CD4-positive, alpha-beta T cell treated with Interleukin-17A for 1 hour (primary cell): ENCODE measurements at regions not wholly inside any gene's neighbourhood (a gene's known extent, or its start where the extent isn't known, plus 50 kb on each side); places are given as distances from the start of the nearest gene placed in this dataset.
"Not testable (repeated sequence)": the region's sequence is repeated elsewhere in the genome, so short reads cannot be mapped to it uniquely, and the experiment has no call there.

ENCODE experiments used
- DNase-seq: peaks from one replicate; pipeline ENCODE4 v3.0.0-alpha.2; 2020

DNA sequence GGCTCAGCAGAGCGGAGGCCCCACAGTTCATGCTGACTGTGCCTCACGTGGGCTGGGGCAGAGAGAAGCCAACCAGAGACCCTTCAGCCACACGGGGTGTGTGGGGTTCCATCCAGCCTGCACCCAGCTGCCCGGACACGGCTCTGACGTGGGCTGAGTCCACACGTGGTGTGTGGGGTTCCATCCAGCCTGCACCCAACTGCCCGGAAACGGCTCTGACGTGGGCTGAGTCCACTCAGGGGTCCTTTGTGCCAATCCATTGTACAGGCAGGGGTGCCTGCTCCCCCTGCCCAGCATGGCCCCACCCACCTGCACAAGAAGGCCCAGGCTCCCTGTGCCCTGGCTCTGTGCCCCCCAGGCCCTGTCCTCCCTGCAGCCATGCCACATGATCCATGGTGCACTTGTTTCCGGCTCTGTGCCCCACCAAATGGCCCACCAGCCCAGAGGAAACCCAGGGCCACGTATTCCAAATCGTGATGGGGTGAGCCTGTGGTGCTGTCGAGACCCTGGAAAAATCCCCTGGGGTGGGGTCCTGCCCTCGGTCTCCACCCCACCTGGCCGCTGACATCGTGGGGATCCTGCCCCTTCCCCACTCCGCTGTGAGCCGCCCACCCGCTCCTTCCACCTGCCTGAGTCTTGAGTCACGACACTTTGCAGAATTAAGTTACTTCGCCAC is 99.3 kb upstream of the SFSWAP start:
- DNase-seq: no peak

DNA sequence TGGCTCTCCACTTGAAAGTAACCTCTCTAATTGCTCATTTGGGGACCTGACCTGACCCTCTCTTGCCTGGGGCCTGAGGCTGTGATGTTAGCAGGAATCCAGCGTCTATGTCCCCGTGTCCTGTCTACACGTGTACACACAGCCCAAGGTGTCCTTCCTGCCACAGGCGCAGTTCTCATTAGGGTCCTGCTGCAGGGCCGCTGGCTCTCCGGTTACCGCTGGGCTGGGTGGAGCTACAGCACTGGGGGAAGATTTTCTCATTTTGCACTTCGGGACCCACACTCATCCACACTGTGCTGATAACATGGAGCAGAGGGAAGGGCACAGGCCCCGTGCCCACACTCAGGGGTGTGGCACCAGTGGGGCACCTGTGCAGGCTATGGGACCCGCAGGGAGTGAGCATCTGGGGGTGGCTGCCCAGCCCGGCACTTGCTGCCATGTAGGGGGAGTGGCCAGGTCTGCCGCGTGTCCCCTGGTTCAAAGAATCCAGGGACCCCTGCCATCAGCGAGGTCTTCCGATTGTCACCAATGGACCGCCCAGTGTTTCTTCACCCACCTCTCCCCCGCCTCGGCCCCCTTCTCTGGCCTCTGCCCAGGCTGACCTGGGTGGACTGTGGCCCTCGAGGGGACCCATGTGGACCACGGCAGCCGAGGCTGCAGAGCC is 98.7 kb upstream of the SFSWAP start:
- DNase-seq: no peak

DNA sequence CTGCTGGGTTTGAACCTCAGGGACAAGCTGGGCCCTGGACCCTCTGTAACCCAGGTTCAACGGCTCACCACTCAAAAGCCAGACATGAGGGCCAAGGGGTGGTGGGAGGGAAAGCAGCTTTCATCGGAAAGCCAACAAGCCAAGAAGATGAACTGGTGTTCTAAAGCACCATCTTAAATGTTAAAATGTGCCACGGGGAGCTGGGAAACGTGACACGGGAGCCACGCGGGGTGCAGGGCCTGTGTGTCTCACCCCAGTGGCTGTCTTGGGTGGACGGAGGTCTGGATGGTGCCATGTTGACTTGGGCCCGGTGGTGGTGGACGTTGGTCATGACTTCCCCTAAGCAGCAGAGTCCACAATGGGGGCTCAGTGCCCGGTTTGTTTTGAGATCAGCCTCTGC is 97.7 kb upstream of the SFSWAP start:
- no peak for DNase-seq

DNA sequence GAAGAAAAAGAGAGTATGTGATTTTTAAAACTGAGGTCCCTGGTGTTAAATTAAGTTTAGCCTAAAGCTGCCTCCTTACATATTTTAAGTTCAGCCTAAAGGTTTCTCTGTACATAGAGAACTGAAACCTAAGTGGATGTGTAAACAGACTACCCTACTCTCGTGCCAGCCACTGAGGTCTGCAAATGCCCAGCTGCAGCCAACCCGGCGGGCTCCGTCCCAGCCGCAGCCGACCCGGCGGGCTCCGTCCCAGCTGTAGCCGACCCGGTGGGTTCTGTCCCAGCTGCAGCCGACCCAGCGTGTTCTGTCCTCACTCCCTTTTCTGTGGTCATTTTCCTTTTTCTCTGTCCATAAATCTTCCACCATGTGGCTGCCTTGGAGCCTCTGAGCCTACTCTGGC is 97.2 kb upstream of the SFSWAP start:
- DNase-seq: no peak

DNA sequence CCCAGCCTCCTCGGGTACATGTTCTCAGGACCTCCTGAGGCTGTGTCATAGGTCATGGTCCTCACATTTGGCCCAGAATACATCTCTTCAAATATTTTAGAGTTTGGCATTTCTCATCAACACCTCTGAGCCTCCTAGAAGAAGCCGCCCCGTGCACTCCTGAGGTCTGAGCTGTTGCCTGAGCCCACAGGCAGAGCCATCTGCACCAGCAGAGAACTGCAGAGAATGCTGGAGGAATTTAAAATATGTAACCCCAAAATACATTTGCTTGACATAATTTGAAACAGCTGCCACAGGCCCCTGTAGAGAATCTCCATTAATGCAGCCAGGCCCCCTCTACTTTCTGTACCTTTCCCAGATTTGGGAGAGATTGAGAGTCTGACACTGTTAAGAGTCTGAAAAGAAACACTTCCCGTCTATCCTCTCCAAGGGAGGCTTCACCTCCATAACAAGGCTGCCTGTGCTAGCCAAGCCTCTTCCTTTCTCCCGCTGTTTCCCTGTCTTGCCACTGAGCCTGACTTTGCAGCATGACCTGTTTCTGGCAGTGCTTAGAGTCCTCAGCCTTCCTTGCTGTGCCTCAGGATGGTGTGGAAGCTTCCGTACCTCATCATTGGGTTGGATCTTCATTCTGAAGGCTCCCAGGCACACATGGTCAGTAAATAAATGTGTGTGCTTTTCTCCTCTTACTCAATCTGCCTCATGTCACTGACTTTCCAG is 95.4 kb upstream of the SFSWAP start:
- DNase-seq: no peak

GRCh38 chr12:131616043-131616700 is 94.7 kb upstream of the SFSWAP start:
- no peak for DNase-seq

DNA sequence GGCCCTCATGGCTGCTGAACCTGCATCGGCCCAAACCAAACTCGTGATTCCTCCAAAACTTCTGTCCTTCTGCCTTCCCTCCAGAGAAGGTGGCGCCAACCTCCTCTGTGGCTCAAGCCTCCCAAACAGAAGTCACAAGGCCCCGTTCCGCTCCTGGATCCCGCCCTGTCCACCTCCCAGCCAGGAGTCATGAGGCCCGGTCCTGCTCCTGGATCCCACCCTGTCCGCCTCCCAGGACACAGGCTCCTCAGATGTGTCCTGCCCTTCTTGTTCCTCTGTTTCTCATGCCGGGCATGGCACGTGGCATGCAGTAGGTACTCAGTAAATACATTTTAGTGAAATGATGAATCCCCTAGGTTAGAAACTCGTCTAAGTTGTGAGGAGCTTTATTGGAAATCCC is 94.2 kb upstream of the SFSWAP start:
- no peak for DNase-seq

GRCh38 chr12:131617179-131617578 is 93.7 kb upstream of the SFSWAP start:
- DNase-seq: no peak

GRCh38 chr12:131617596-131618302 is 93.1 kb upstream of the SFSWAP start:
- DNase-seq: no peak

- no peak for DNase-seq
These were observed 92.6 kb upstream of the SFSWAP start for GRCh38 chr12:131618303-131618658.

GRCh38 chr12:131618701-131619100 is 92.2 kb upstream of the SFSWAP start:
- DNase-seq: no peak

GRCh38 chr12:131619106-131619642 is 91.7 kb upstream of the SFSWAP start:
- DNase-seq: no peak

DNA sequence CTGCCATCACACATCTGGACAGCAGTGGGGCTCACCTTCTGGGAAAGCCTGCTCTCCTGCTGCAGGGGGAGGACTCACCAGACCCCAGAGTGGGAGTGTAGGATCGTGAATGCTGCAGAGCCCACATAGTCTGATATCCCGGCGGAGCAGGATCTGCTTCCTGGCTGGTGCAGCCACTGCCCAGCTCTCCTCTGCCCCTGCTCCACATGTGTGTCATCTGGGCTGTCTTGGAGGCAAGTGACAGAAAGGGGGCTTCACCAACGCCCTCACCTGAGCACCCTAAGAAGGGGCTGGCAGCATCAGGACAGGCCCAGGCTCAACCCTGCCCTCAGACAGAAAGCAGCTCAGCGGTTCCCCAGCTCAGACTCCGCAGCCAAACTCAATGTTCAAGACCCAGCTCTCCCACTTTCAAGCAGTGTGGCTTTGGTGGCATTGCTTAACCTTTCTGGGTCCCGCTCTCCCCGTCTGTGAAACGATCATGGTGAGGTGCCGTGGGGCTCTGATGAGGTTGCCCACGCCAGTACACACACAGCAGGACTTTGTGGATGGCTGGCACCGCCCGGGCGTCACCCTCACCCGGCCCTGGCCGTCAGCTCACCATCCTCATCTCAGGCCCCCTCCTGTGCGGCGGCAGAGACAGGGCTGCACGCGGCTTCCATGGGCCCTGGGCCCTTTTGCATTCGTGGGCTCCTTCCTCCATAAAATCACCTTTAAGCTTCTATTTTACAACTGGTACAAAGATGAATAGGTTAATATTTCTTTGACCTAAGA is 91.0 kb upstream of the SFSWAP start:
- DNase-seq: no peak

- no peak for DNase-seq
These were observed 90.4 kb upstream of the SFSWAP start for GRCh38 chr12:131620520-131620919.

DNA sequence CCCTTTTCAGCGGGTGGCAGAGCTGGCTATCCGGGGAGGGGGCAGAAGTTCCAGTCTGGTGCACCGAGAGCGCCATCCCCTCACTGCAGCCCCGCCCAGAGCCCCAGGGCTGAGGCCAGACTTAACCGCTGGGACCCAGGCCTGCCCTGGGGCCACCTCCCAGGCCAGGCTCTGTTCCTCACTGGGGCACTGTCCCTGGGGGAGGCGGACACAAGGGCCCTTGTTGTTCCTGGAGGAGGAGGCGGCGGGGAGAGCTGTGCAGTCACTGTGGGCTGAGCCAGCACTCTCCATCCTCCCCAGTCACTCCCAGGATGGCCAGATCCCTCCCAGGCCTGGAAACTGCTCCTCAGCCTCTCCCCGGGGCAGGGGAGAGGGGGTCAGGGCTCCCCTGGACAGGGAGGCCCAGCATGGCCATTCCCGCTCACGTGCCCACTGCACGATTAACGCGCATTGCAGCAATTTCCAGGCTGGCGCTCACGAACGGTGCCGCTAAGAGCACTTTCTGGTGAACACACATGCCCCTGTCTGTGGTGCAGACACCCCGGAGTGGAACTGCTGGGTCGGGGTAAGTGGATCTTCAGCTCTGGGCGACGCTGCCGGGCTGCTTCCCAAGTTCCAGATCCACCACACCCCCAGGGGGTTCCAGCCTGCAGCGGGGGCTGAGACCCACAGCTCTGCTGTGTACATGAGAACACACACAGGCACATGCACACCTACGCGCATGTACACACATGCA is 89.8 kb upstream of the SFSWAP start:
- no peak for DNase-seq

- DNase-seq: no peak
These were observed 89.0 kb upstream of the SFSWAP start for GRCh38 chr12:131621701-131622421.

DNA sequence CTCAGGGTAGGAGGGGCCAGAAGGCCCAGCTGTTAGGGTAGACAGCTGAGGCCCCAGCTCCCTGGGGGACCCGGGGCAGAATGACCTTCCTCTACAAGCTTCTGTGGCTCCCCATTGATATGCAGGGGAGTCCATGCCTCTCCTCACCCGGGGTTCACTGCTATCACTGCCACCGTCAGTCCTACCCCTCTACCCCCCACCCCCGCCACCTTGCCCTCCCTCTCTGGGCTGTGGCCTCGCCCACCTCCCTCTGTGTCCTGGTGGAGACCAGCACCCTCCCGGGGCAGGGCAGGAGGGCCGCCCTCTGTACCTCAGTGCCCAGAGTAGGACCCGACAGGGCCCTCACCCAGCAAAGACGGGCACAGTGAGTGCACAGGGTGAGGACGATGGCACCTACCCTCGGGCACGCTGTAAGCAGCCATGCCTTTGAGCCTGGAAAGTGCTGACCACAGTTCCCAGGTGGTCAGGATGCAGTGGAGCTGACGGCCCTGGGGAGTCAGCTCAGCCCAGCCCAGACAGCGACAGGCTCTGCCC is 88.4 kb upstream of the SFSWAP start:
- DNase-seq: no peak

DNA sequence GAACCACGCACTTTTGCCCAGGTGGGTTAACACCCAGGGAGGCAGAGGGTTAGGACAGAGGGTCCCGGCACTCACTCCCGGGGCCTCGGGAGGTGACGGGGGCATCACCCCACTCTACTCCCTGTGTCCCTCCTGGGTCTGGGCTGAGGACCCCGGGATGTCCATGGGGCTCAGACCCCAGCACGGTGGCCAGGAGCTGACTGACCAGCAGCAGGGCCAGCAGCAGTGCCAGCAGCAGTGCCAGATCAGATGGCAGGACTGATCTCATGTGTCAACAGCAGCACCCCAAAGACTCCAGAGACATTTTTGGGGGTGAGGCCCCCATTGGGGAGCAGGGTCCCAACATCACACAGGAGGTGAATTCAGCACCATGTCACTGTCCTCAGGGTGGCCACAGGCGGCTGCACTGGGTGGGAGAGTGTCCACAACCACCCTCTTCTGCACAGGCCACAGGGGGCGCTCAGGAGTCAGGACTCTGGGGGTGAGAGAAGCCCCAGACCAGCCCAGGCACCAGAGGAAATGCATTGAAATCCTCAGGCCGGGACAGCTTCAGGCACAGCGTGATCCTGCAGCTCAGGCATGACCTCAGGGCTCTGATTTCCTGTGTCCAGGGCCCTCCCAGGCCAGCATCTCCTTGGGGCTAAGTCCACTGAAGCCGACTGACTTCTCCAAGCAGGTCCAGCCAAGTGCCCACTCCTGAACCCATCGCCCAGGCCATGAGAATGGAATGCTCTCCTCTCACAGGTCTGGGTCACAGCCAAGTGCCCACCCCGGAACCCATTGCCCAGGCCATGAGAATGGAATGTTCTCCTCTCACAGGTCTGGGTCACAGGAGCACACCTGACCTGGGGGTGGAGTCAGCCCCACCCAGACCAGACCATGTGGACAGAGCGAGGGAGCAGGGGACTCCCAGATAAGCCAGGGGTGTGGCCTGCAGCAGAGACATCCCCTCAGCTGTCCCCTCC is 87.2 kb upstream of the SFSWAP start:
- DNase-seq: not testable (repeated sequence)

DNA sequence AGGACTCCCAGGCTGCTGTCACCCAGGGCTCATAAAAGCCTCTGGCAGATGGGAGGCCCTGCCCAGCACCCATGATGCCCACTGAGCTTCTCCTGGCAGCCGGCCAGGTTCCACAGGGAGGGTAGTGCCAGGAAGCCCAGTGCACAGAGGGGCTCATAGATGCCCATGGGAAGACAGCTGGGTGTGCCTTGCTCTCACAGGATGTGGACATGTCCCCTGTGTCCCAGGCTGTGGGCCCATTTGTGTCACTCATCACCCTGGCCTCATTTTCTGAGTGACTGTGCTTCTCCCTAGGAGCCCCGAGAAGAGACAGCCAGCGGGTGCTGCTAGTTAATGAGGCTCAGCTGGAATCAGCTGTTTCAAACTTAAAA is 86.5 kb upstream of the SFSWAP start:
- not testable (repeated sequence) for DNase-seq
